Panc1 (cell line): ENCODE measurements at regions not wholly inside any gene's neighbourhood (a gene's known extent, or its start where the extent isn't known, plus 50 kb on each side); places are given as distances from the start of the nearest gene placed in this dataset.

Experiments used
- ATAC-seq: fragments of 200-7000 bp; cut with Tn5 transposase; 2 replicates; pipeline ENCODE4 v1.9.1; 2020; ENCODE audit warnings: mild to moderate bottlenecking, moderate library complexity
- BruUV-seq: library from RNA; stranded (reverse); fragments of 400-500 nt; replicated peaks from 2 replicates; lab custom pipeline; 2021; lab: Mats Ljungman, UMichigan
- CTCF ChIA-PET: fragments of 300-600 bp; sonication (Branson Sonifier 250); formaldehyde crosslinking; loops from one replicate; lab custom pipeline; 2022; ENCODE audit warnings: antibody characterized with exemption; lab: Charles Lee
- POLR2A ChIA-PET: fragments of 300-600 bp; sonication (Branson Sonifier 250); formaldehyde crosslinking; loops from one replicate; lab custom pipeline; 2022; ENCODE audit warnings: antibody characterized with exemption; lab: Charles Lee
- DNase-seq: peaks from one replicate; pipeline ENCODE4 v3.0.0-alpha.2; 2010; ENCODE audit warnings: low read depth, low spot score
- H3K27ac ChIP-seq: 2 replicates; pipeline ENCODE4 v1.5.1; 2011; ENCODE audit warnings: mild to moderate bottlenecking, low read length, inconsistent platforms
- H3K27me3 ChIP-seq: fragments of 200-500 bp; sonication (Bioruptor generic); 2 replicates; pipeline ENCODE4 v1.6.0; 2014; ENCODE audit warnings: low read length, inconsistent platforms; ENCODE audit not compliant: control insufficient read depth, insufficient read depth
- H3K36me3 ChIP-seq: fragments of 200-500 bp; sonication (Bioruptor generic); 2 replicates; pipeline ENCODE4 v1.5.1; 2014; ENCODE audit warnings: inconsistent platforms, mild to moderate bottlenecking, low read length, moderate library complexity; ENCODE audit not compliant: control insufficient read depth, insufficient read depth
- H3K4me1 ChIP-seq: 2 replicates; pipeline ENCODE4 v1.5.1; 2011; ENCODE audit warnings: inconsistent platforms, mild to moderate bottlenecking, low read length, moderate library complexity; ENCODE audit not compliant: control insufficient read depth, insufficient read depth
- H3K4me3 ChIP-seq, 2 experiments: 2 replicates each; pipeline ENCODE4 v1.5.1; 2011 to 2012; ENCODE audit warnings: low read depth in 2 of 2, low read length in 2 of 2, mild to moderate bottlenecking in 2 of 2, inconsistent platforms in 1 of 2, moderate library complexity in 1 of 2
- H3K9me3 ChIP-seq: fragments of 200-500 bp; sonication (Bioruptor generic); 2 replicates; pipeline ENCODE4 v1.5.1; 2014; ENCODE audit warnings: low read depth, mild to moderate bottlenecking, inconsistent platforms, low read length, moderate library complexity; ENCODE audit not compliant: control insufficient read depth, insufficient read depth
- CTCF ChIP-seq: fragments of 450-650 bp; IDR thresholded peaks from 2 replicates; pipeline ENCODE4 v1.5.1; 2017; ENCODE audit warnings: mild to moderate bottlenecking
- POLR2AphosphoS5 ChIP-seq: IDR thresholded peaks from 2 replicates; pipeline ENCODE4 v1.6.1; 2012; ENCODE audit warnings: mild to moderate bottlenecking, low read depth, low read length, moderate library complexity
- SIN3A ChIP-seq: IDR thresholded peaks from 2 replicates; pipeline ENCODE4 v1.6.1; 2012; ENCODE audit warnings: low read depth, mild to moderate bottlenecking, low read length, moderate library complexity, borderline replicate concordance; ENCODE audit not compliant: insufficient read depth
- TCF7L2 ChIP-seq: IDR thresholded peaks from 2 replicates; pipeline ENCODE4 v1.6.1; 2011; ENCODE audit warnings: mild to moderate bottlenecking, low read depth, low read length, inconsistent platforms
- in situ Hi-C: cut with HindIII; loops from 2 replicates; pipeline ENCODE4 v1.10.0; 2016; ENCODE audit warnings: low sequenced_read_pairs, low pct_unique_long_range_greater_than_20kb
- intact Hi-C: fragments of 100-400 bp; cut with micrococcal nuclease; formaldehyde crosslinking; loops from one replicate; pipeline ENCODE4 v1.10.0; 2022; ENCODE audit not compliant: unreplicated experiment
- TF ChIP-seq, protein P1 (sequence below), 2 experiments: IDR thresholded peaks; 2 replicates each; pipeline ENCODE4 v1.6.1; 2011 to 2012; ENCODE audit warnings: low read depth in 2 of 2, control low read depth in 1 of 2, low read length in 1 of 2, mild to moderate bottlenecking in 1 of 2, moderate library complexity in 1 of 2; ENCODE audit not compliant: insufficient read depth in 1 of 2

GRCh38 chr19:23515551-23515950 is 120.3 kb upstream of the ZNF91 start:
- no peak for TF ChIP-seq SIN3A
- TF ChIP-seq, protein P1, sequence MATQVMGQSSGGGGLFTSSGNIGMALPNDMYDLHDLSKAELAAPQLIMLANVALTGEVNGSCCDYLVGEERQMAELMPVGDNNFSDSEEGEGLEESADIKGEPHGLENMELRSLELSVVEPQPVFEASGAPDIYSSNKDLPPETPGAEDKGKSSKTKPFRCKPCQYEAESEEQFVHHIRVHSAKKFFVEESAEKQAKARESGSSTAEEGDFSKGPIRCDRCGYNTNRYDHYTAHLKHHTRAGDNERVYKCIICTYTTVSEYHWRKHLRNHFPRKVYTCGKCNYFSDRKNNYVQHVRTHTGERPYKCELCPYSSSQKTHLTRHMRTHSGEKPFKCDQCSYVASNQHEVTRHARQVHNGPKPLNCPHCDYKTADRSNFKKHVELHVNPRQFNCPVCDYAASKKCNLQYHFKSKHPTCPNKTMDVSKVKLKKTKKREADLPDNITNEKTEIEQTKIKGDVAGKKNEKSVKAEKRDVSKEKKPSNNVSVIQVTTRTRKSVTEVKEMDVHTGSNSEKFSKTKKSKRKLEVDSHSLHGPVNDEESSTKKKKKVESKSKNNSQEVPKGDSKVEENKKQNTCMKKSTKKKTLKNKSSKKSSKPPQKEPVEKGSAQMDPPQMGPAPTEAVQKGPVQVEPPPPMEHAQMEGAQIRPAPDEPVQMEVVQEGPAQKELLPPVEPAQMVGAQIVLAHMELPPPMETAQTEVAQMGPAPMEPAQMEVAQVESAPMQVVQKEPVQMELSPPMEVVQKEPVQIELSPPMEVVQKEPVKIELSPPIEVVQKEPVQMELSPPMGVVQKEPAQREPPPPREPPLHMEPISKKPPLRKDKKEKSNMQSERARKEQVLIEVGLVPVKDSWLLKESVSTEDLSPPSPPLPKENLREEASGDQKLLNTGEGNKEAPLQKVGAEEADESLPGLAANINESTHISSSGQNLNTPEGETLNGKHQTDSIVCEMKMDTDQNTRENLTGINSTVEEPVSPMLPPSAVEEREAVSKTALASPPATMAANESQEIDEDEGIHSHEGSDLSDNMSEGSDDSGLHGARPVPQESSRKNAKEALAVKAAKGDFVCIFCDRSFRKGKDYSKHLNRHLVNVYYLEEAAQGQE (IDR thresholded peaks at IDR 0.05; ENCODE audit: insufficient read depth in 1 of 2, low read depth in 2 of 2, low read length in 1 of 2), result no peak
- TF ChIP-seq CTCF, result no peak
- no peak for TF ChIP-seq POLR2AphosphoS5
- no peak for TF ChIP-seq TCF7L2
- Histone ChIP-seq H3K4me1 (no peaks in the 10 kb centered on the region), H3K9me3 (no peaks in the 10 kb centered on the region), H3K27me3 (no peaks in the 10 kb centered on the region), H3K36me3 (no peaks in the 10 kb centered on the region), H3K27ac (no peak overlapping the region), H3K4me3 (no peak overlapping the region)
- no peak for ATAC-seq
- ChIA-PET CTCF (no interaction called here), POLR2A (interaction anchor here (0.7 kb wide), 1 partner anchor 16 kb away, joined by 3 read pairs; no protein-coding TSS in a partner anchor)
- BruUV-seq, result no TSS peak
- DNase-seq, result no peak
- intact Hi-C loops, result no loop called here
- in situ Hi-C loops, result no loop called here

- in situ Hi-C loops, result no loop called here
These were observed 117.1 kb upstream of the ZNF91 start for GRCh38 chr19:23512151-23512925.

More at GRCh38 chr19:23512151-23512925, 117.1 kb upstream of the ZNF91 start:
- no peak for TF ChIP-seq SIN3A
- TF ChIP-seq TCF7L2, result no peak
- TF ChIP-seq POLR2AphosphoS5, result no peak
- TF ChIP-seq, protein P1 (IDR thresholded peaks at IDR 0.05; ENCODE audit: insufficient read depth in 1 of 2, low read depth in 2 of 2, low read length in 1 of 2), result no peak
- no peak for TF ChIP-seq CTCF
- no peak for DNase-seq
- H3K9me3 ChIP-seq, result no peaks in the 10 kb centered on the region
- H3K27me3 ChIP-seq, result no peaks in the 10 kb centered on the region
- no TSS peak for BruUV-seq
- no peak overlapping the region for H3K27ac ChIP-seq
- intact Hi-C loops, result no loop called here
- H3K36me3 ChIP-seq, result no peaks in the 10 kb centered on the region
- no peaks in the 10 kb centered on the region for H3K4me1 ChIP-seq
- ATAC-seq, result no peak
- POLR2A ChIA-PET, result no interaction called here
- no peak overlapping the region for H3K4me3 ChIP-seq
- CTCF ChIA-PET, result no interaction called here
